Cardiac muscle cell (in vitro differentiated cells and primary cell): ENCODE measurements at regions not wholly inside any gene's neighbourhood (a gene's known extent, or its start where the extent isn't known, plus 50 kb on each side); places are given as distances from the start of the nearest gene placed in this dataset.

ENCODE experiments used
- DNase-seq, 2 donors: peaks; one replicate each; pipeline versions ENCODE4 v3.0.0 to v3.0.0-alpha.2; 2010 to 2017; ENCODE audit warnings: low read depth in 1 of 2, low spot score in 1 of 2
- H3K27ac ChIP-seq: fragments of 200-600 bp; sonication (generic); 2 replicates; pipeline ENCODE4 v1.5.1; 2016
- H3K27me3 ChIP-seq: fragments of 200-600 bp; sonication (generic); 2 replicates; pipeline ENCODE4 v1.6.0; 2016; ENCODE audit warnings: control low read depth
- H3K36me3 ChIP-seq: fragments of 200-600 bp; sonication (generic); 2 replicates; pipeline ENCODE4 v1.5.1; 2016; ENCODE audit warnings: control low read depth
- H3K4me1 ChIP-seq: fragments of 200-600 bp; sonication (generic); 2 replicates; pipeline ENCODE4 v1.8.1; 2017; ENCODE audit warnings: low read depth, mild to moderate bottlenecking, mixed run types
- H3K4me3 ChIP-seq: fragments of 200-600 bp; sonication (generic); 2 replicates; pipeline ENCODE4 v1.5.1; 2016; ENCODE audit warnings: mild to moderate bottlenecking
- H3K9me3 ChIP-seq: fragments of 200-600 bp; sonication (generic); 2 replicates; pipeline ENCODE4 v1.5.1; 2017; ENCODE audit warnings: low read depth, mild to moderate bottlenecking, control low read depth
- CTCF ChIP-seq: IDR thresholded peaks from 2 replicates; pipeline ENCODE4 v1.5.1; 2012; ENCODE audit warnings: low read depth, mild to moderate bottlenecking, low read length

DNA sequence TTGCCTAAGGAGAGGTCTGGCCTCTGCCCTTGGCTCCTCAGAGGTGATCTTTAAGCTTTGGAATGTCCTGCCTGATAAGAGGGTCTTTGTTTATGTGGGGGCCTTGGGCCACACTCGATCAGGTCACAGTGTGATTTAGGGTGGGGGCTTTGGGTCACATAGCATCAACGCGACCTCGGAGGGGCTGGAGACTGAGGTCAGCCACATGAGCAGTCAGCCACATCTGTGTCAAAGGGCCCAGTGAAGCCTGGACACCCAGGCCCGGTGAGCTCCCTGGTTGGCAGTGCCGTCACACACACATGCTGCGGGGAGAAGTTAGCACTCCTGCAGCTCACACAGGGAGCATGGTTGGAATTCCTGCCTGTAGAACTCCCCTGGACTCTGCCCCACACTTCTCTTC lies 345.0 kb downstream of the NPHP4 start:
- Histone ChIP-seq H3K4me1 (no peaks in the 10 kb centered on the region), H3K9me3 (no peaks in the 10 kb centered on the region), H3K36me3 (no peaks in the 10 kb centered on the region), H3K27me3 (peaks cover 1% of the 10 kb centered on the region), H3K4me3 (no peak overlapping the region), H3K27ac (no peak overlapping the region)
- DNase-seq = no peak
- no peak for TF ChIP-seq CTCF

DNA sequence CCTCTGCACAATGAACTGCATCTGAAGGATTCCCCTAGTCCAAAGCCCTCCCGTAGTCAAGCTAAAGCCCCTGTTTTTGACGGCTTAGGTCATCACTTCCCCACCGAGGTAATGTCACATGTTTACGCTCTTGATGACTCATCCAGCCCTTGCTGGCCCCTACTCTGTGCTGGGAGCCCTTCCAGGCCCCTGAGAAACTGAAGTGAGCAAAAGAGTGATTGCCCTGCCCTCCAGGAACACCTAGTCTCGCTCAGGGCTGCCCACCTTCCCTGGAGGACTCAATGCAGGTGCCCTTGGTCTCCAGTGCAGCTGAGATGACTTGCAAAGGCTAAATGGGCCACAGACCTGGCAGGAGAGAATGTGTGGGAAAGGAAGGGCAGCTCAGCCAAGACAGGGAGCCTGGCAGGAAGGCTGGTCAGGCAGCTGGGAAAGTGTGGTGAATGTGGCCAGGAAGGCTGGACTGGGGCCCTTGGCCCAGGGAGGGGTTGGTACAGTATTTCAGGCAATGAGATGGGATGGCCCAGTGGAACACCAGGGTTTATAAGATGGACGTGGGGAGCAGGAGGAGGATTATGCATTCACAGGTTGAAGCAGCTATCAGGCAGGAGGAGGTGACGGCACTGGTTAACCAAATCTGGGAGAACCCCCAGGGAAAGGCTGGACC lies 345.6 kb downstream of the NPHP4 start:
- no peaks in the 10 kb centered on the region for H3K36me3 ChIP-seq
- H3K9me3 ChIP-seq = no peaks in the 10 kb centered on the region
- no peak for TF ChIP-seq CTCF
- H3K4me1 ChIP-seq = no peaks in the 10 kb centered on the region
- H3K27me3 ChIP-seq = no peaks in the 10 kb centered on the region
- no peak overlapping the region for H3K27ac ChIP-seq
- no peak overlapping the region for H3K4me3 ChIP-seq
- no peak for DNase-seq

DNA sequence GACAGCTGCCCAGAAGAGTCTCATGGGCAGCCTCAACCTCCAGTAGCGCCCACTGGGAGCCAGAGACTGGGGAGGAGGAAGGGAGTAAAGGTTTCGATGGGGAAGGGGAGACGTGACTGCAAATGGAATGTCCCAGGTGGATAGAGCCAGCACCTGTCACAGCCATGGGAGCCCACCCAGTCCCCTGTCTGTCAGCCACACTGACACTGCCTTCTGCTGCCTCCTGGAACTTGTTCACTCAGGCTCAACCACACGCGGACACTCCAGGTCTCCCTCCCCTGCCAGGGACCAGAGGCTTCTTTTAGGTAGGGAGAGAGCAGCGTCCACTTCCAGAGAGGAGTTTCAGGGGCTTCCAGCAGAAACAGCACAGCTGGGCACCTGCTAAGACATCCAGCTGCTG lies 346.3 kb downstream of the NPHP4 start:
- H3K27me3 ChIP-seq = no peaks in the 10 kb centered on the region
- no peak overlapping the region for H3K4me3 ChIP-seq
- no peaks in the 10 kb centered on the region for H3K36me3 ChIP-seq
- TF ChIP-seq CTCF = no peak
- DNase-seq = no peak
- H3K4me1 ChIP-seq = no peaks in the 10 kb centered on the region
- no peak overlapping the region for H3K27ac ChIP-seq
- H3K9me3 ChIP-seq = no peaks in the 10 kb centered on the region

DNA sequence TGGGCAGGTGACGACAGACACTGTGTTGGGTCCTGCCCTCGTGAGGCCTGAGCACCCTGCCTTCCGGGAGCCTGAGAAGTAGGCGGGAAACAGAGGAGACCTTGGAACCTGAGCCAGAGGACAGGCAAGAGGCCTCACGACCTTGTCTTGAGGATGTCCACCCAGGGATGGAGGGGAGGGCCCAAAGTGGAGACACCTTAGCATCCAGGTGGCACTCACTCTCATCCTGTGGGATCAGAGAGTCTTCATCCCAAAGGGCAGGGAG lies 347.2 kb downstream of the NPHP4 start:
- no peak for TF ChIP-seq CTCF
- no peak overlapping the region for H3K4me3 ChIP-seq
- H3K27ac ChIP-seq = no peak overlapping the region
- no peaks in the 10 kb centered on the region for H3K27me3 ChIP-seq
- no peaks in the 10 kb centered on the region for H3K9me3 ChIP-seq
- no peaks in the 10 kb centered on the region for H3K4me1 ChIP-seq
- H3K36me3 ChIP-seq = no peaks in the 10 kb centered on the region
- DNase-seq = no peak

DNA sequence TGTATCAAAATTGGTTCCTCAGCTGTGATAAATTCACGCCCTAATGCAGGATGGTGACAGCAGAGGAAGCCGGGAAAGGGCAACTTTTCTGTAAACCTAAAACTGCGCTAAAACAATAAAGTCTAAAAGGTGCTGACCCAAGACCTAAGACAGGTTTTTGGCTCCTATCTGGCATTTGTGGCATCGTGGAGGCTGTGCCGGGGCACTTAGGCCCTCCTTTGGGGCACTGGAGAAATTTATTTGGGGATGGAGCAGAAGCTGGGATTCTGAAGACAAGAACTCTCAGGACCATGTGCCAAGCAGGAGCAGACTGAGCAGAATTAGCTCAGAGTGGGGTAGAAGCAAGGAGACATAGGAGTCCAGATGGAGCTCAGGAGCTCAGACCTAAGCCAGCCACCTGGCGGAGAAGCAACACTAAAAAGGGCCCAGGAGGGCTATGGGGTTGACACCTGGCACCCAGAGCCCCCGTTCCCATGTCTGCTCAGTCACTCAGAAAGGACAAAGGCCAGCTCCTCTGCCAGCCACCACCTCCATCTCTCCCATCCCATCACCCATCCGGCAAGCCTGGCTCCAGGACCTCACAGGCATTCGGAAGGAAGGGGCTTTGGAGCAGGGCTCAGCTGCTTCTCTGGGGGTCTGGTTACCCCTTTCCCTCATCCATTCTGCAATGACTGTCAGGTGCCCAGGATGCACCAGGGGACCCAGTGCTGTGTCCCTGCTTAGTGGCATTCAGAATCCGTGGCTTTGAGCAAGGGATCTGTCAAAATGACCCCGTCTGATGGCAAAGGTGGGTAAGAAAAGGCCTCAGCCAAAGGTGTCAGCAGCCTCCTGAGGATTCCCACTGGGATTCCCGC lies 347.7 kb downstream of the NPHP4 start:
- H3K27me3 ChIP-seq = no peaks in the 10 kb centered on the region
- no peaks in the 10 kb centered on the region for H3K36me3 ChIP-seq
- no peak for TF ChIP-seq CTCF
- DNase-seq = no peak
- H3K27ac ChIP-seq = no peak overlapping the region
- no peaks in the 10 kb centered on the region for H3K9me3 ChIP-seq
- H3K4me3 ChIP-seq = no peak overlapping the region
- no peaks in the 10 kb centered on the region for H3K4me1 ChIP-seq
